ENCODE measurements at regions not wholly inside any gene's neighbourhood (a gene's known extent, or its start where the extent isn't known, plus 50 kb on each side); places are given as distances from the start of the nearest gene placed in this dataset.

- no peak for DNase-seq (ENCODE audit: low spot score)
- intact Hi-C loops (cut with DNase I) = no loop called here
Measured at GRCh38 chr1:193841857-193842256, 655.4 kb upstream of the B3GALT2 start.

- intact Hi-C loops (cut with DNase I) = no loop called here
- no peak for DNase-seq (ENCODE audit: low spot score)
Measured at GRCh38 chr1:193831465-193831864, 645.1 kb upstream of the B3GALT2 start.

GRCh38 chr1:193827516-193827915 is 641.1 kb upstream of the B3GALT2 start:
- intact Hi-C loops (cut with DNase I) = no loop called here
- no peak for DNase-seq (ENCODE audit: low spot score)

- intact Hi-C loops (cut with DNase I) = no loop called here
- DNase-seq (ENCODE audit: low spot score) = no peak
Measured at GRCh38 chr1:193819376-193819775, 633.0 kb upstream of the B3GALT2 start.

GRCh38 chr1:193807208-193807607 is 620.8 kb upstream of the B3GALT2 start:
- intact Hi-C loops (cut with DNase I) = no loop called here
- no peak for DNase-seq (ENCODE audit: low spot score)

- intact Hi-C loops (cut with DNase I) = no loop called here
- DNase-seq (ENCODE audit: low spot score) = no peak
Measured at GRCh38 chr1:193806079-193807048, 620.0 kb upstream of the B3GALT2 start.

GRCh38 chr1:193799948-193800690 is 613.7 kb upstream of the B3GALT2 start:
- DNase-seq (ENCODE audit: low spot score) = no peak
- intact Hi-C loops (cut with DNase I) = no loop called here

GRCh38 chr1:193799371-193799770 is 613.0 kb upstream of the B3GALT2 start:
- DNase-seq (ENCODE audit: low spot score) = no peak
- intact Hi-C loops (cut with DNase I) = no loop called here

GRCh38 chr1:193794239-193794638 is 607.8 kb upstream of the B3GALT2 start:
- no peak for DNase-seq (ENCODE audit: low spot score)
- intact Hi-C loops (cut with DNase I) = no loop called here

GRCh38 chr1:193791746-193792145 is 605.3 kb upstream of the B3GALT2 start:
- intact Hi-C loops (cut with DNase I) = no loop called here

GRCh38 chr1:193787061-193787460 is 600.6 kb upstream of the B3GALT2 start:
- no peak for DNase-seq (ENCODE audit: low spot score)
- intact Hi-C loops (cut with DNase I) = no loop called here

More at GRCh38 chr1:193791746-193792145, 605.3 kb upstream of the B3GALT2 start:
- no peak for DNase-seq (ENCODE audit: low spot score)

GRCh38 chr1:193785850-193786420 is 599.5 kb upstream of the B3GALT2 start:
- intact Hi-C loops (cut with DNase I) = no loop called here
- DNase-seq (ENCODE audit: low spot score) = no peak

- DNase-seq (ENCODE audit: low spot score) = no peak
- intact Hi-C loops (cut with DNase I) = no loop called here
Measured at GRCh38 chr1:193774536-193775323, 588.3 kb upstream of the B3GALT2 start.

GRCh38 chr1:193771596-193771995 is 585.2 kb upstream of the B3GALT2 start:
- no peak for DNase-seq (ENCODE audit: low spot score)
- intact Hi-C loops (cut with DNase I) = no loop called here

- intact Hi-C loops (cut with DNase I) = loop anchor here (10.0 kb wide), 2 partner anchors 295 to 585 kb away; partner anchors contain the start of gene B3GALT2
- no peak for DNase-seq (ENCODE audit: low spot score)
Measured at GRCh38 chr1:193769651-193770050, 583.2 kb upstream of the B3GALT2 start.

GRCh38 chr1:193767886-193768285 is 581.5 kb upstream of the B3GALT2 start:
- intact Hi-C loops (cut with DNase I) = loop anchor here (10.0 kb wide), 2 partner anchors 297 to 583 kb away; partner anchors contain the start of gene B3GALT2
- no peak for DNase-seq (ENCODE audit: low spot score)

- DNase-seq (ENCODE audit: low spot score) = no peak
- intact Hi-C loops (cut with DNase I) = loop anchor here (10.0 kb wide), 2 partner anchors 298 to 582 kb away; partner anchors contain the start of gene B3GALT2
Measured at GRCh38 chr1:193766329-193766728, 579.9 kb upstream of the B3GALT2 start.

- DNase-seq (ENCODE audit: low spot score) = no peak
- intact Hi-C loops (cut with DNase I) = loop anchor here (10.0 kb wide), 2 partner anchors 302 to 578 kb away; partner anchors contain the start of gene B3GALT2
Measured at GRCh38 chr1:193763266-193763665, 576.9 kb upstream of the B3GALT2 start.

GRCh38 chr1:193762236-193762635 is 575.8 kb upstream of the B3GALT2 start:
- no peak for DNase-seq (ENCODE audit: low spot score)
- intact Hi-C loops (cut with DNase I) = loop anchor here (10.0 kb wide), 2 partner anchors 303 to 577 kb away; partner anchors contain the start of gene B3GALT2
